AG10803 (cell line): ENCODE measurements at regions not wholly inside any gene's neighbourhood (a gene's known extent, or its start where the extent isn't known, plus 50 kb on each side); places are given as distances from the start of the nearest gene placed in this dataset.

Source experiments
- DNase-seq: peaks from one replicate; pipeline ENCODE4 v3.0.0; 2010; ENCODE audit warnings: low read depth
- H3K4me3 ChIP-seq: 2 replicates; pipeline ENCODE4 v1.5.1; 2011; ENCODE audit warnings: mild to moderate bottlenecking, low read length, control low read depth
- TF ChIP-seq, protein P1 (sequence below): conservative IDR thresholded peaks from 2 replicates; pipeline ENCODE4 v1.5.1; 2011; ENCODE audit warnings: mild to moderate bottlenecking, low read length, control low read depth, inconsistent platforms

DNA sequence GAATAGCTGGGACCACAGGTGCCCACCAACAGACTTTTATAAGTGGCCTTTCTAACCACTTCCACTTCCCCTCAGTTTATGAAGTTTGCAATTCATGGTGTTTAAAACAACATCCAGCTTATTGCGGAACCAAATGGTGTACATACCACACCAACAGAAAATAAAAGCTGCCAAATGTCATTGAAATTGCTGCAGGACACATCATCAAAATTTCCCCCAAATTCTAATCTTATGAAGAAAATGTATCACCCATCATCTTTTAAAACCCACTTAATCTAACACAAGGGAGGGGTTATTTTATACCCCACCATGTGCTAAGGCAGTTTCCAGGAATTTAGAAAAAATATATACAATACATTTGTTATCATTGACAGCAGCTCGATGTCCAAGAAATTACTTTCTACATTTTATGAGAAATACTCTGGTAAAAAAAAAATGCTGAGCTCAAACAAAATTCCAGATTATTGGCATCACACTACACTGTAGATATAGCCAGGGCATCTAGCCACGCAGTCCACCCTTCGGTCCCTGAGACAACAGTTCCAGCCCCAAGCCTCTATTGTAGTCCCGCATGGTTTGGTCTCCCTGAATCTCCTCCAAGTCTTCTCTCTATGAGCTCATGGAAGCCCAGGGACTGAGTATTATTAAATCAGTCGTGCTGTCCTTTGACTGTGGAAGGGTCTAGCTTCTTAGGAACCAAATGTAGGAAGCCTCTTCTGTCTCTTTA lies 372.8 kb upstream of the SLC30A5 start:
- peak; percentile 4 for DNase-seq
- no peak overlapping the region for H3K4me3 ChIP-seq
- TF ChIP-seq, protein P1, sequence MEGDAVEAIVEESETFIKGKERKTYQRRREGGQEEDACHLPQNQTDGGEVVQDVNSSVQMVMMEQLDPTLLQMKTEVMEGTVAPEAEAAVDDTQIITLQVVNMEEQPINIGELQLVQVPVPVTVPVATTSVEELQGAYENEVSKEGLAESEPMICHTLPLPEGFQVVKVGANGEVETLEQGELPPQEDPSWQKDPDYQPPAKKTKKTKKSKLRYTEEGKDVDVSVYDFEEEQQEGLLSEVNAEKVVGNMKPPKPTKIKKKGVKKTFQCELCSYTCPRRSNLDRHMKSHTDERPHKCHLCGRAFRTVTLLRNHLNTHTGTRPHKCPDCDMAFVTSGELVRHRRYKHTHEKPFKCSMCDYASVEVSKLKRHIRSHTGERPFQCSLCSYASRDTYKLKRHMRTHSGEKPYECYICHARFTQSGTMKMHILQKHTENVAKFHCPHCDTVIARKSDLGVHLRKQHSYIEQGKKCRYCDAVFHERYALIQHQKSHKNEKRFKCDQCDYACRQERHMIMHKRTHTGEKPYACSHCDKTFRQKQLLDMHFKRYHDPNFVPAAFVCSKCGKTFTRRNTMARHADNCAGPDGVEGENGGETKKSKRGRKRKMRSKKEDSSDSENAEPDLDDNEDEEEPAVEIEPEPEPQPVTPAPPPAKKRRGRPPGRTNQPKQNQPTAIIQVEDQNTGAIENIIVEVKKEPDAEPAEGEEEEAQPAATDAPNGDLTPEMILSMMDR, result no peak

DNA sequence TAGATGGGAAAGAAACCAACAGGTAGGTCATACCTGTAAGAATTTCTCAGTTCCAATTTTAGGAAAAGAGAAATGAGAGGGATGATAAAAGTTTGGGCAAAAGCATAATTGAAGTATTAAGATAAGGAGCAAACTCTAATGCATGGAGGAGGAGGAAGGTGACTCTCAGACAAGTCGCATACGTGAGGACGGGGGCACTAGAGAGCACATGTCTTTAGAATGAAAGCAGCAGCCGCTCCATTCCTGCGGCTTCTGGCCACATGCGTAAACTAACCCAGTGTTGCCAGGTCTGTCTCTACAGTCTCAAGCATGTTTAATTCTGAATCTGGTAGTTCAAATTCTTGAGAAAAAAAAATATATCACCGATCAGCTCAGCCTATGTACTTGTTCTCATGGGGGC lies 371.5 kb upstream of the SLC30A5 start:
- no peak for DNase-seq
- H3K4me3 ChIP-seq, result no peak overlapping the region
- TF ChIP-seq, protein P1, result no peak

DNA sequence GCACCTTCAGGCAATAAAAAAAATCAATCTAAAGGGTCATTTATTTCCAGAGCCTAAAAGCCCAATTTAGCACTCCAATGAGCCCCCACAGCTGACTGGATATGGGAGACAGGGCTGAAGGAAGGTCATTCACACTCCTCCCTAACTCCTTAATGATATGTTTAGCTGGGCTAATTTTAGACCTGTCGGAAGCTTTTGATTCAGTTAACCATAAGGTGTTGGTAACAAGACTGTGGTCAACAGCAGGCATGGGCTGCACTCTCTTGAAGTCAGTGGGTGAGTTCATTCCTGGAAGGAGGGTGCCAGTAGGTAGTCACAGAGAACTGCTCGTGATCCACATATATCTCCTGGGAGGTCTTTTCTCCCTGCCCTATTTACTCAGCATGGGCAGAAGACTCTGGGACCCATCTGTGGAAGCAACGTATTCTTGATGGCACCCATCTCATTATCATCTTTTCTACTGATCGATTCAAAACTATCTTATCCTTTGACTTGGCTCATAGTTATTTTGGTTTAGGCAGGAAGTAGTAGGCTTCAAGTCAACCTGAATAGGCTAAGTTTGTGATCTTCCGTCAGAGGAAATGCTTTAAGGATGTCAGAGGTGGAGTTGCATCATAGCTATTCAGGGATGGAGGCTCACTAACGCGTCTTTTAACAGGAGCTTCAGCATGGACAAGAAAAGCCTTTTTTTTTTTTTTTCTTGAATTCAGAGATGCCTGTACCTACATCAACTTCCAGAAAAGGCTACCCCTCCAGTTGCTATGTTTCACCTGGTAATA lies 367.7 kb upstream of the SLC30A5 start:
- TF ChIP-seq, protein P1, result no peak
- no peak for DNase-seq
- H3K4me3 ChIP-seq, result no peak overlapping the region

DNA sequence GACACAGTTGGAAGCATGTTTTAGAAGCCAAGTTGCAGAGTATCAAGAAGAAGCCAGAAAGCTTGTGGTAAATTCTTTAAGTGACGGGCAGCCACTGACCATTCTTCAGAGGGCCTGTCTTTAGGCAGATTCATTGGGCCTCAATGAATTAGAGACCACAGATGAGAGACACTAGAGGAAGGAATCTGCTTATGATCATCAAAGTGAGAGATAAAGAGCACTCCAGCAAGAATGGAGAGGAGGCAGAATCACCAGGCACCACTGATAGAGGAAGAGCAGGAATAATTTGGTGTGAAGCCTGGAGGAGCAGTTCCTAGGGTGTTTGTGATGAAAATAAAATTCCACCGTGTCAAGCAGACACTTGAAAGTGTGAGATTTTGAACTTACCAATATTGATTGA lies 365.9 kb upstream of the SLC30A5 start:
- no peak for DNase-seq
- H3K4me3 ChIP-seq, result no peak overlapping the region
- TF ChIP-seq, protein P1, result no peak

DNA sequence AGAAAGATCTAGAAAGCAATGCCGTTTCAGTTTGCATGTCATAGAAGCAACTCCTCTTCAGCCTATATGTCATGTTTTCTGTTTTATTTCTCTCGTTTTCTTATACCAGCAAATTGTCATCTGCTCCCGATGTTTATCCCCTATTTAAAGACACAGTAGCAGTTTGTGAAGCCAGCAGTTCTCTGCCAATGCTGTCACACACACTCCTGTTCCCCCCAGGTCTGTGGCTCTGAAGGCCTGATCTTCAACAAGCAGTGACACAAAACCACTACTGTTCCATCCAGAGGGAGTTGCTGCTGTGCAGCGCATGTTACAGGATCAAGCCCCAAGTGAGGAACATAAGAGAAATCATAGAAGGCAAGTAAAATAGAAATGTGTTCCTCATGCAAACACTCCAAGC lies 364.1 kb upstream of the SLC30A5 start:
- DNase-seq, result no peak
- no peak overlapping the region for H3K4me3 ChIP-seq
- TF ChIP-seq, protein P1, result no peak

DNA sequence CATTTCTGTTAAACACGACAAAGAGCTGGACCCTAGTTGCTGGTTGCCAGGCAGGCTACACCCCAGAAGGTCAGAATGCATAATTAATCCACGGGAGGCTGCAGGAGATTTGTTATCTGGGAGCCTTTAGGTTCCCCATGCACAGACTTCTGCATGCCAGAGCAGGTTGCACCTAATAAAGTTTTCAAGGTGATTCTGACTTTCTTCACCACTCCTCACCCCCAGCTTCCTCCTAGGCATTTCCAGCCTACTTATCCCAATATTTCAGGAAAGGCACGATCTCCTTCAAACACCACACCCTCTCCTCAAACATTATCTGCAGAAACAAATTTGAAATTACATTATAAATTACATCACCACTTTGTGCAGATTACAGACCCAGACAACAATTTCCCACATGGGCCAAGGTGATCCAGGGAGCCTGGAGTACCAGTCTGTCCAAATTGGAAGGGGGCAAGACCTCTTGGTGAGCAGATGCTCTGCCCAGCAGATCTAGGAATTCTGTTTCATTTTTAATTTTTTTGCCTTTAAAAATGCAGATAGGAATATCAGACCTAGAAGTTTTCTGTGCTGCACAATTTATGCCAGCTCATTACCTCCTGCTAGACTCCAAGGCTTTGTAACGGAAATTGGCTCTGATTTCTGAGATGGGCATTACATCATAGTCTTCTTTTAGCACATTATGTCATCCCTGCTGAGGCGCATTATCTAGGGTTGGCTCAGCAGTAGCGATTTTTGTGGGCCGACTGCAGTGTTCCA lies 363.4 kb upstream of the SLC30A5 start:
- peak; percentile 71 for DNase-seq
- TF ChIP-seq, protein P1, result no peak

More for the DNA sequence above, 363.4 kb upstream of the SLC30A5 start:
- no peak overlapping the region for H3K4me3 ChIP-seq
